HG03520 (cell line): ENCODE measurements at regions not wholly inside any gene's neighbourhood (a gene's known extent, or its start where the extent isn't known, plus 50 kb on each side); places are given as distances from the start of the nearest gene placed in this dataset.

Experiments used
- ATAC-seq: cut with Tn5 transposase; IDR thresholded peaks from one replicate; pipeline ENCODE4 v1.9.1; 2021; ENCODE audit warnings: mild to moderate bottlenecking, moderate library complexity; ENCODE audit not compliant: unreplicated experiment

GRCh38 chr10:111872591-111872990 lies 311.0 kb downstream of the GPAM start:
- no peak for ATAC-seq

DNA sequence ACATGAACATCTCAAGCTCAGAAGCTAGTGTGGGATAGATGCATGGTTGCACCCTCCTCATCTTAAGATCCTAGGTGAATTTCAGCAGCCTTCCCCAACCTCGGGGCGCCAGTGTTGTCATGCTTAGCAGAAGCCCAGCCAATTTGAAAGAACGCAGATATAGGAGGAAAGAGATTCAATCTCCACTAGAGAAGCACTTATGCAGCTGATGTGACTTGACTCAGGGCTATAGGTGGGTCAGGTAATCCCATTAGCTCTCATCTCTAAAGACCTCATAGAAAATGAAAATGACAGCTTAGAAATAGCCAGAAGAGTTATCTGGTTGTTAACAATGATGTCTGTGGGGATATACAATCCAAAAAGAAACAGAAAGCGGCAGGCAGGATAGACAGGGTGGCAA lies 310.5 kb downstream of the GPAM start:
- no peak for ATAC-seq

DNA sequence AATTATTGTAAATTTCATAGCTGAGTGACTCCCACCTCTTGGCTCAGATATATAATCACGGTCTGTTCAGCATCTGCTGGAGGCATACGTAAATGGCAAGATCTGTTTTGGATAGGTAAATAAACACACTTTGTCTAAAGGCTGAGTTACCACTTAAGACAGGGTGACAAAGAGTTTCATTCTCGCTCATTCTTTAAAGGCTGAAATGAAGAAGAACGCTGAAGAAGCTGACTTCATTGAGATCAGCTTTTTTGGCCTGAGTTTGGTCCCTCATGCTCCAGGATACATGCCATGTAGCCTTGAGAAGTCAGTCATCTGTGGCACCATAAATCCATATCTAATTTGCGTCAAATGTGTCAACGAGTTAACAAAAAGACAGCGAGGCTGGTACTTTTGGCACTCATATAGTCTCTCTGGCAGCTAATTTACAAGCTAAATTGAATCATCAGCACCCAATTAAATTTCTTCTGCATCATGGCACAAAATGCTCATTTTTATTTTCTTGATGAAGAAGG lies 309.9 kb downstream of the GPAM start:
- ATAC-seq: no peak

DNA sequence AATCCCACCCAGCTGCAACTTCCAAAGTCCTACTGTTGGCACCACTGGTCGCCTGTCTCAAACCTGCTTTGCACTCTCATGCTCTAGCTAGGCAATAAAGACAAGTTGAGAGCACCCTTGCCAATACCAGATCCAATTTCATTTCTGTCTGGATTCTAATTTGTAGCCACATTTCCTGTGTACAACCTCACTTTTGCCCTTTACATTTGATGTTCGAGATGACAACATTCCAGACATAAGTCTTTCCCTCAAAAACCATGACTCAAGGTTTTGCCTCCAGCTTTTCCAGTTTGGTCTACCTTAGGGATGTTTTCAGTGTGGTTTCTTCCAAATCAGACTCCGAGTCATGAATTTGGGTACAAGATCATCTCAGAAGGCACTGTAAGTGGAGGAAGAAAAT lies 309.0 kb downstream of the GPAM start:
- ATAC-seq: no peak

GRCh38 chr10:111875725-111876124 lies 307.8 kb downstream of the GPAM start:
- ATAC-seq: no peak

DNA sequence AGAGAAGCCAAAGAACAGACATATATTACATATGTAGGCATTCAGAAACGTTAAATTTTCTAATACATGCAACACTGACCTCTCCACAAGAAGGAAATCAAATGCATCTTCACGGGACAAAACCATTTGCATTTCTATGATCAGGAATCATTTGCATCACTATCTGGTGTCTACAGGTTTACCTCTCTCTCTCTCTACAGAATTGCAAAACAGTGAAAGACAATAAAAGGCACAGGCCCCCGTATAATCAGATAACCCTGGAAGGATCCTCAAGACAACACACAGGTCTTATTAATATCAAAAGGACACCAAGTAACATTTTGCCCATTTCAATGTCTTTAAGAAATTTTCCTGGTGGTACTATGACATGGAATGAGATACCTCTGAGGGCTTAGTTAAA lies 306.3 kb downstream of the GPAM start:
- ATAC-seq: no peak

- no peak for ATAC-seq
Measured at GRCh38 chr10:111879969-111880368, 303.6 kb downstream of the GPAM start.

GRCh38 chr10:111885046-111885445 lies 298.5 kb downstream of the GPAM start:
- no peak for ATAC-seq

DNA sequence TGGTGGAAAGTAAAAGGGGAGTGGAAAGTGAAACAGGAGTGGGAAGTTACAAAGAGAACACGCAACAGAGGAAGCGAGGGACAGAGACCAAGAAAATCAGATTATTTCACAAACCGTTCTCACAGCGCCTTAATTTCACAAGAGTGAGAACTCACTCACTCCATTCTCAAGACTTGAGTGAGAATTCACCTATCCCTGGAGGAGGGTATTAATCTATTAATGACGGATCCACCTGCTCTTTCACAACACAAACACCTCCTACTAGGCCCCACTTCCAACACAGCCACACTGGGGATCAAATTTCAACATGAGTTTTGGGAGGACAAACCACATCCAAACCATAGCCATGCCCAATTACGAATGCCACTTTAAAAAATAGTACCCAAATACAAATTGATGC lies 297.6 kb downstream of the GPAM start:
- ATAC-seq: no peak

GRCh38 chr10:111887266-111887665 lies 296.3 kb downstream of the GPAM start:
- no peak for ATAC-seq

DNA sequence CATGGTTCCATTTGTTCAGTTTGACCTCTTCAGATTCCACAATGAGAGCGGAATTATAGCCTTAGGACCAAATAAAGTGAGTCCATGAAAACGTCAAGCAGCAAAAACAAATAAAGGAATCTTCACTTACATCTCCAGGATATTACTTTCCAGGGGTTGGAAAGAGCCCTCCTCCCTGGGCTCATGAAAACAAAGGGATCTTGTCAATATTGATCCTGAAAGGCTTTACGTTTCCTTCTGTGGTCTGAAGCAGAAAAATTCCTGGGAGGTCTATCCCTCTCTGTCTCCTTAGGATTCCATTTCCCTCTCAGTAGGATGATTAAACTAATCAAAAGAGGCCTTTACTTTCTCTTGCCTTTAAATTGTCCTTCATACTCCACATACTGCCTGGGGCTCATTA lies 293.5 kb downstream of the GPAM start:
- no peak for ATAC-seq

- no peak for ATAC-seq
Measured at GRCh38 chr10:111916011-111916410, 267.6 kb downstream of the GPAM start.

- ATAC-seq: no peak
Measured at GRCh38 chr10:111921821-111922220, 261.7 kb downstream of the GPAM start.

DNA sequence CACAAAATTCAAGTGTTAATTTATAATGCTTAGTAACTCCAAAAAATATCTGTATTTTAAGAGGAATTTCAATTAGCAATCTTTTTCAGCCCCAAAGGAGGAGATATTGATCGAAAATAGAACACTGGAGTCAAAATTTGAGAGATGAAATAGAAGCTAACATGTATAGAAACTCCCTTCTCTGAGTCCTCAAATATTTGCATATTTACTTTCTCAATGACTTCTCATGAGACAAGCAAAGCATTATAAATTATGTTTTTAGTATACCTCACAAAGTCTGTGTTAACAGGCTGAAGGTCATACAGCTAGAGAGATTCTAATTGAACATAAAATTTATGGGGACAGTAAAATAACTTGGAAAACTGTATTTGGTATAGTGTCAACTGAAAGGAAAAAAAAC lies 260.5 kb downstream of the GPAM start:
- no peak for ATAC-seq

DNA sequence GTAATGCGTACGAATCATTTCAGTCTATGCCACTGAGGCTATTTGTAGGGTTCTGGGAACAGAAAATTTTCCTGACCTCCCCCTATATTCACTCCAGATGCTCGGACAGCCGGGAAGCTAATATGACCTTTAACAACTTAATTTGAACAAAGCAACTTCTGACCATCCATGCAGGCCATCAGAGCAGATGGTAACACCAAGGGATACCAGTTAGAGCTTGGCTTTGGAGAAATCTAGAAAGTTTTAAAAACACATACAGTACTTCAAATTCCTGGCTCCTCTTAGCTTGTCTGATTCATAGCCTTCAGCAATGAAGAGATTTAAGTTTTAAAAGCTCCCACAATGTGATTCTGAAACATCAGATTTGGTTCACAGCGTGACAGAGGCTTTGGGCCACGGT lies 257.3 kb downstream of the GPAM start:
- no peak for ATAC-seq

DNA sequence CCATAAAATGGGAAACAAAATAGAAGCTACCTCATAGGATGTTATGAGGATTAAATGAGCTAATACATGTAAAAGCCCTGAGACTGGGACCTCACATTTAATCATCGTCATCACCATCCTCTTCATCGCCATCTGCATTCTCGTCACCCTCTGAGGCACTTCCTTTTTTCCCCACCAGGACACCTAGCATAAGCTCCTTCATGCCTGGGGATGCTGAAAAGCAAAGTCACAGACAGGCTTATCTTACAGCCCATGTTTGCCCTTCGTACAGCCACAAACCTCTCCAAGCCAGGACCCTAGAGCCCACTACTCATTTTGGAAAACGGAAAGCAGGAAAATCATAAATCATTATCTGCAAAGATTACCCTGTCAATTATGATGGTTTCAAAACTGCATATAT lies 249.6 kb downstream of the GPAM start:
- no peak for ATAC-seq

DNA sequence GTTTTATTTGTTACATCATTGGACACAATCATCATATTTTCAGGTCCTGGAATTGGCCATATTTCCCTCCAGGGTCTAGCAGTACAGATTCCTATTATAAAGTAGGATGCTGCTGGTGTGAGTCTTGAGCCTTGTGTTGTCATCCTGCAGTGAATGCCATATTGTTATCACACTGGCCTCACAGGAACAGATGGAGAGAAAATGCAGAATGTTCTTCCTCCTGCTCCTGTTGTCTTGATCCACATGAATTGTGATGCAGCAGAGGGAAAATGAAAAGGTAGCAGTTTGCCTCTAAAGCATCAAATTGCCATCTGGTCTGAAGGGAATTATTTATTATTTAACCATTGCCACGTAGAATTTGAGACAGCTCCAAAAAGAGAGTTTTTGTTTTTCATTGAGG lies 248.6 kb downstream of the GPAM start:
- no peak for ATAC-seq

GRCh38 chr10:111936143-111936542 lies 247.4 kb downstream of the GPAM start:
- no peak for ATAC-seq

DNA sequence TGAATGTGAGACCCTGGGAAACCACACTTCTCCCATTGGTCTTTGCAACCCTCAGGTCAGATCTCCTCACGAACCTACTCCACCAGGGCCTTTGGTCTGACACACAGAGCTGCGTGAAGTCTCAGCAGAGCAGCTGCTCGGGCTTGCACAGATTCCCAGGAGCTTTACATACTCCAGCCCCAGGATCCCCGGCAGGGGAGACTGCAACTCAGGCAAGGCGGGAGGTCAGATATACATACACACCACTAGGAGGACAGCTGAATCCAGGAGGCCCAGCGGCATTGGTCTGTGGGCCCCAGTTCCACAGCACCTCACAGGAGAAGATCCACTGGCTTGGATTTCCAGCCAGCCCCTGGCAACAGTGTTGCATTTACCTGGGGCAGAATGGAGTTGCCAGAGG lies 239.2 kb downstream of the GPAM start:
- no peak for ATAC-seq

- ATAC-seq: no peak
Measured at GRCh38 chr10:111953949-111954348, 229.6 kb downstream of the GPAM start.

GRCh38 chr10:111954386-111954785 lies 229.2 kb downstream of the GPAM start:
- ATAC-seq: no peak

- no peak for ATAC-seq
Measured at GRCh38 chr10:111956841-111957240, 226.7 kb downstream of the GPAM start.

- no peak for ATAC-seq
Measured at GRCh38 chr10:111962951-111963350, 220.6 kb downstream of the GPAM start.

GRCh38 chr10:111967116-111967515 lies 216.4 kb downstream of the GPAM start:
- ATAC-seq: no peak
